Dendritic cell treated with granulocyte-macrophage colony-stimulating factor and Interleukin-4, amounts not matched to agents 40 ng/mL and 50 ng/mL, for 4 days (primary cell): ENCODE measurements at regions not wholly inside any gene's neighbourhood (a gene's known extent, or its start where the extent isn't known, plus 50 kb on each side); places are given as distances from the start of the nearest gene placed in this dataset.
"Not testable (repeated sequence)": the region's sequence is repeated elsewhere in the genome, so short reads cannot be mapped to it uniquely, and the experiment has no call there.

Experiments used
- H3K27ac Mint-ChIP-seq: one replicate; pipeline ENCODE4 v1.8.0; 2022; ENCODE audit warnings: mild to moderate bottlenecking, mixed read lengths
- H3K27me3 Mint-ChIP-seq: one replicate; pipeline ENCODE4 v1.8.0; 2022; ENCODE audit warnings: mild to moderate bottlenecking, mixed read lengths
- H3K36me3 Mint-ChIP-seq: one replicate; pipeline ENCODE4 v1.8.0; 2022; ENCODE audit warnings: low read depth, mixed read lengths
- H3K4me1 Mint-ChIP-seq: one replicate; pipeline ENCODE4 v1.8.0; 2022; ENCODE audit warnings: low read depth, mixed read lengths
- H3K4me3 Mint-ChIP-seq: one replicate; pipeline ENCODE4 v1.8.0; 2022; ENCODE audit warnings: mild to moderate bottlenecking, moderate library complexity, mixed read lengths
- H3K9me3 Mint-ChIP-seq: one replicate; pipeline ENCODE4 v1.8.0; 2022; ENCODE audit warnings: mixed read lengths
- intact Hi-C: fragments of 100-400 bp; cut with micrococcal nuclease; formaldehyde crosslinking; loops from one replicate; pipeline ENCODE4 v1.15.0; 2022

- H3K27ac Mint-ChIP-seq, intact Hi-C loops, H3K36me3 Mint-ChIP-seq, H3K27me3 Mint-ChIP-seq, H3K4me3 Mint-ChIP-seq, H3K4me1 Mint-ChIP-seq: not testable (repeated sequence)
- peaks cover 23% of the 10 kb centered on the region for H3K9me3 Mint-ChIP-seq
Observed at GRCh38 chr15:55077052-55077451, 119.7 kb downstream of the RSL24D1 start.

DNA sequence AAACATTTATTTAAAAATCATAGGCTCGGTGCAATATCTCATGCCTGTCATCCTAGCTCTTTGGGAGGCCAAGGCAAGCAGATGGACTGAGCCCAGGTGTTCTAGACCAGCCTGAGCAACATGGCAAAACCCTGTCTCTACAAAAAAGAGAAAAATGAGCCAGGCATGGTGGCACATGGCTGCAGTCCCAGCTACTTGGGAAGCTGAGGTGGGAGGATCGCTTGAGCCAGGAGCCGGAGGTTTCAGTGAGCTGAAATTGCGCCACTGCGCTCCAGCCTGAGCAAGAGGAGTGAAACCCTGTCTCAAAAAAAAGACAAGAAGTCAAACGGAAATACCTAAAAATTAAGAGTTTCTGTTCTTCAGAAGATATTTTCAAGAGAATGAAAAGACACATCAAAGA lies 122.3 kb downstream of the RSL24D1 start:
- H3K4me3 Mint-ChIP-seq: no peak overlapping the region
- H3K4me1 Mint-ChIP-seq: no peaks in the 10 kb centered on the region
- no peaks in the 10 kb centered on the region for H3K36me3 Mint-ChIP-seq
- intact Hi-C loops: no loop called here
- H3K27ac Mint-ChIP-seq: no peak overlapping the region
- peaks cover 23% of the 10 kb centered on the region for H3K9me3 Mint-ChIP-seq
- no peaks in the 10 kb centered on the region for H3K27me3 Mint-ChIP-seq

DNA sequence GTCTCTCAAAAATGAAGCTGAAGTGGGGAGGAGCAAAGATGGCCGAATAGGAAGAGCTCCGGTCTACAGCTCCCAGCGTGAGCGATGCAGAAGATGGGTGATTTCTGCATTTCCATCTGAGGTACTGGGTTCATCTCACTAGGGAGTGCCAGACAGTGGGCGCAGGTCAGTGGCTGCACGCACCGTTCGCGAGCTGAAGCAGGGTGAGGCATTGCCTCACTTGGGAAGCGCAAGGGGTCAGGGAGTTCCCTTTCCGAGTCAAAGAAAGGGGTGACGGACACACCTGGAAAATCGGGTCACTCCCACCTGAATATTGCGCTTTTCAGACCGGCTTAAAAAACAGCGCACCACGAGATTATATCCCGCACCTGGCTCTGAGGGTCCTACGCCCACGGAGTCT lies 132.8 kb downstream of the RSL24D1 start:
- H3K4me1 Mint-ChIP-seq, intact Hi-C loops, H3K27ac Mint-ChIP-seq, H3K4me3 Mint-ChIP-seq, H3K36me3 Mint-ChIP-seq, H3K27me3 Mint-ChIP-seq: not testable (repeated sequence)
- peaks cover 26% of the 10 kb centered on the region for H3K9me3 Mint-ChIP-seq

DNA sequence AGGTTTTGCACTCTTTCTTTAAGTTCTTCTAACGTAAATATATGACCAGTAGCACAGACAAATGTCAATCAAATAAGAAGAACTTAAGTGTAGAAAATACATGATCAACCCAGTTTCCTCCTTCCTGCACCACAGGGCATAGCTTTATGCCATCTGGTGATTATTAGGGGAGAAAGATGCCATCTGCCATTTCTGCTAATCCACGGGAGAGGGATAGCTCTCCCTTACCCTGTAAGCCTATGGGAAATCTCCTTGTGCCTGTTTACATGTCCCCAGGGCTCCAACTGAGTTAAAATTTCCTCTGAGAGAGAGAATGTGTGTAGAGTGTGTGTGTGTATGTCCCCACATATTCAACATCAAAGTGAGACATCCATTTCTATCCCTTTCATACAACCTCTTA lies 135.9 kb downstream of the RSL24D1 start:
- Mint-ChIP-seq H3K4me3 (no peak overlapping the region), H3K27me3 (no peaks in the 10 kb centered on the region), H3K27ac (no peak overlapping the region), H3K36me3 (no peaks in the 10 kb centered on the region), H3K9me3 (peaks cover 26% of the 10 kb centered on the region), H3K4me1 (no peaks in the 10 kb centered on the region)
- intact Hi-C loops: no loop called here

- H3K4me1 Mint-ChIP-seq: no peaks in the 10 kb centered on the region
Observed at GRCh38 chr15:55056500-55056899, 140.2 kb downstream of the RSL24D1 start.

GRCh38 chr15:55044162-55044561 lies 152.6 kb downstream of the RSL24D1 start:
- no peak overlapping the region for H3K27ac Mint-ChIP-seq
- no peaks in the 10 kb centered on the region for H3K4me1 Mint-ChIP-seq
- no peaks in the 10 kb centered on the region for H3K27me3 Mint-ChIP-seq
- no peaks in the 10 kb centered on the region for H3K9me3 Mint-ChIP-seq
- H3K36me3 Mint-ChIP-seq: no peaks in the 10 kb centered on the region
- intact Hi-C loops: no loop called here
- no peak overlapping the region for H3K4me3 Mint-ChIP-seq

More at GRCh38 chr15:55056500-55056899, 140.2 kb downstream of the RSL24D1 start:
- Mint-ChIP-seq H3K9me3 (no peaks in the 10 kb centered on the region), H3K27ac (no peak overlapping the region), H3K4me3 (no peak overlapping the region), H3K27me3 (no peaks in the 10 kb centered on the region), H3K36me3 (no peaks in the 10 kb centered on the region)
- intact Hi-C loops: no loop called here

DNA sequence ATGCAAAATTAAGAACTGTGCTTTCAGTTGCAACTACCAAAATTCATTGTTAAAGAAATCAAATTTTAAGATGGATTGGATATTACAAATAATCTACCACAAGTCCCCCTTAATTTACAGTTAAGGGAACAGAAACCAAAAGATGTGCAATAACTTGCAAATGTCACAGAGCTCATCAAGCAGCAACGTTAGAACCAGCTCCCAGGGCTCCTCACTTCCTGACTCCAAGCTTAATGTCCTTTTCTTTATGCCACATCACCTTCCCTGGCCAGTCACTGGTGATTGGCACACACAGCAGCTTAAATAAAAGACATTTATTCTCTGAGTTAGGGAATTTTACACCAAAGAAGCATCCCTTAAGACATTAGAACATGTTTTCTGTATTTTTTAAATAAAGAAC lies 159.7 kb downstream of the RSL24D1 start:
- H3K4me1 Mint-ChIP-seq: peaks cover 23% of the 10 kb centered on the region
- H3K9me3 Mint-ChIP-seq: no peaks in the 10 kb centered on the region
- H3K27me3 Mint-ChIP-seq: no peaks in the 10 kb centered on the region
- no peaks in the 10 kb centered on the region for H3K36me3 Mint-ChIP-seq
- H3K4me3 Mint-ChIP-seq: no peak overlapping the region
- H3K27ac Mint-ChIP-seq: peak overlapping the region; percentile 7
- intact Hi-C loops: no loop called here

DNA sequence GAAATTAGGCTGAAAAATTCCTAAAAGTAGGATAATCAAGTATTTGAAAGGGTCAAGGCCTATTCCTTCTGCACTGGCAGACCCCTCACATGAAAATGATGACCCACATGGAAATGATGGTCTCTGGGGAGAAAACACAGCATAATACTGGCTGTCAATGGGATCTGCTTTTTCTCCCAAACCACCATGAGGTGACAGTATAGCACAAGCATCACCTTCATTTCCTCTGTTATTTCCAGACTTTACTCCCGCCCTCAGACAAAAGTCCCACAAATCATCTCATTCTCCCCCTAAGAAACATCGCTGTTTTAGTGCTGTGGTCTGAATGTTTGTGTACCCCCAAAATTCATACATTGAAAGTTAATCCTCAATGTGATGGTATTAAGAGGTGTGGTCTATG lies 161.0 kb downstream of the RSL24D1 start:
- no peaks in the 10 kb centered on the region for H3K36me3 Mint-ChIP-seq
- intact Hi-C loops: no loop called here
- H3K4me3 Mint-ChIP-seq: no peak overlapping the region
- no peak overlapping the region for H3K27ac Mint-ChIP-seq
- H3K27me3 Mint-ChIP-seq: no peaks in the 10 kb centered on the region
- H3K4me1 Mint-ChIP-seq: peaks cover 33% of the 10 kb centered on the region
- no peaks in the 10 kb centered on the region for H3K9me3 Mint-ChIP-seq

- no peaks in the 10 kb centered on the region for H3K27me3 Mint-ChIP-seq
- H3K27ac Mint-ChIP-seq: no peak overlapping the region
- H3K4me1 Mint-ChIP-seq: peaks cover 38% of the 10 kb centered on the region
- no peak overlapping the region for H3K4me3 Mint-ChIP-seq
- no peaks in the 10 kb centered on the region for H3K36me3 Mint-ChIP-seq
- no peaks in the 10 kb centered on the region for H3K9me3 Mint-ChIP-seq
- intact Hi-C loops: no loop called here
Observed at GRCh38 chr15:55033574-55033973, 163.2 kb downstream of the RSL24D1 start.

DNA sequence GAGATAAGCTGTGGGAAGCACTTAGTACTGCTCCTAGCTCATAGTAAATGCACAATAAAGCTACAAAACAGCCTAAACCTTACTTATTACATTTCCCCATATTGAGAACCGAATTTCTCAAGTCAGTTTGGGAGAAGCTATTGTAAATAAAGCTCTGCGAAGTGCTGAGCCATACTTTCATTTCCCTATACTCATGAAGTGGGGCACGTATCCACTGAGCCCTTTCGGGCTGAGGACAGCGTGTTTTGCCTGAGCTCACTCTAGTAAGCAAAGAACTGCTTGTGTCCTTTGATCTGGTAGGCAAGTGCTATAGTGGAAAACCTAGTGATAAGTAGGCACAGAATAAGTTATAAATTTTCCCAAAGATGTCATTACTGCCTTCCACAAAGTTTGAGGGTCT lies 165.0 kb downstream of the RSL24D1 start:
- no peaks in the 10 kb centered on the region for H3K27me3 Mint-ChIP-seq
- H3K9me3 Mint-ChIP-seq: no peaks in the 10 kb centered on the region
- intact Hi-C loops: no loop called here
- peaks cover 33% of the 10 kb centered on the region for H3K4me1 Mint-ChIP-seq
- H3K36me3 Mint-ChIP-seq: no peaks in the 10 kb centered on the region
- H3K4me3 Mint-ChIP-seq: no peak overlapping the region
- H3K27ac Mint-ChIP-seq: peak overlapping the region; percentile 70

GRCh38 chr15:55026381-55026780 lies 170.4 kb downstream of the RSL24D1 start:
- H3K4me1 Mint-ChIP-seq: peaks cover 17% of the 10 kb centered on the region
- H3K4me3 Mint-ChIP-seq: no peak overlapping the region
- H3K36me3 Mint-ChIP-seq: no peaks in the 10 kb centered on the region
- H3K27me3 Mint-ChIP-seq: no peaks in the 10 kb centered on the region
- intact Hi-C loops: loop anchor here (10.0 kb wide), 1 partner anchor 62 kb away; no protein-coding TSS in a partner anchor
- peak overlapping the region; percentile 11 for H3K27ac Mint-ChIP-seq
- no peaks in the 10 kb centered on the region for H3K9me3 Mint-ChIP-seq

GRCh38 chr15:55017635-55018034 lies 179.1 kb downstream of the RSL24D1 start:
- Mint-ChIP-seq H3K9me3 (peaks cover 9% of the 10 kb centered on the region), H3K4me1 (peaks cover 18% of the 10 kb centered on the region), H3K27me3 (no peaks in the 10 kb centered on the region), H3K4me3 (no peak overlapping the region), H3K36me3 (no peaks in the 10 kb centered on the region), H3K27ac (no peak overlapping the region)
- intact Hi-C loops: no loop called here

- intact Hi-C loops: no loop called here
Observed at GRCh38 chr15:55016225-55016624, 180.5 kb downstream of the RSL24D1 start.

GRCh38 chr15:55015093-55015445 lies 181.7 kb downstream of the RSL24D1 start:
- intact Hi-C loops: no loop called here
- H3K27ac Mint-ChIP-seq: peak overlapping the region; percentile 71
- H3K9me3 Mint-ChIP-seq: peaks cover 9% of the 10 kb centered on the region
- no peak overlapping the region for H3K4me3 Mint-ChIP-seq
- H3K36me3 Mint-ChIP-seq: no peaks in the 10 kb centered on the region
- no peaks in the 10 kb centered on the region for H3K27me3 Mint-ChIP-seq
- peaks cover 18% of the 10 kb centered on the region for H3K4me1 Mint-ChIP-seq

More at GRCh38 chr15:55016225-55016624, 180.5 kb downstream of the RSL24D1 start:
- Mint-ChIP-seq H3K4me1 (peaks cover 18% of the 10 kb centered on the region), H3K36me3 (no peaks in the 10 kb centered on the region), H3K4me3 (no peak overlapping the region), H3K27ac (peak overlapping the region; percentile 36), H3K27me3 (no peaks in the 10 kb centered on the region), H3K9me3 (peaks cover 9% of the 10 kb centered on the region)

DNA sequence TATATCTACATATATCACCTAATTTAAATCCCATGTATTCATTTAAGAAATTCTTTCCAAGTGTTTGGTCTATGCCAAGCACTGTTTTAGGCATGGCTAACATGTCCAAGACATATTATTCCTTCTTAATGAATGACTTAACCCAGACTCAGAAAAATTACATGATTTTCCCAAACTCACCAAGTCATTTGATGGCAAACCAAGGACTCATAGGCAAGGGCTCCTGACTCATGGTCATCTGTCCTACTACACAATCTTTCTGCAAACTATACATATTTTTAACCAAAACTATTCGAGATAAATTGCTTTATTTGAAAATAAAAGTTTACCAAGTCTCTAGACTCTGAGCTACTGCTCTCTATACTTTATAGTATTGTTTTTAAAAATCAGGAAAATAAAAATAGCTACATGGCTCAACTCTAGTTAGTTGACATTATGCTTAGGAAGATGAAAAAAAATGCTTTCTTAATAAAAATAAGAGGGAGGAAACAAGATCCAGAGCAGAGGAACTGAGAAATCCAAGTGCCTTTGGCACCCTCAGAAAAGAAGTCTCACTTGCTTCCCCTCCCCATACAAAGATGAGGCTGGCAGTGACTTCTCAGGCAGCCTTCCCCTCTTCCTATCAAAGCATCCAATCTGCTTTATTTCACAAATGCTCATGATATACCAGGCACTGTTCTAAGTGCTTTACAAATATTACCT lies 182.2 kb downstream of the RSL24D1 start:
- Mint-ChIP-seq H3K27me3 (no peaks in the 10 kb centered on the region), H3K4me3 (no peak overlapping the region), H3K27ac (peak overlapping the region; percentile 71), H3K9me3 (peaks cover 9% of the 10 kb centered on the region), H3K36me3 (no peaks in the 10 kb centered on the region), H3K4me1 (peaks cover 18% of the 10 kb centered on the region)
- intact Hi-C loops: no loop called here
